HG03575 (cell line): ENCODE measurements at regions not wholly inside any gene's neighbourhood (a gene's known extent, or its start where the extent isn't known, plus 50 kb on each side); places are given as distances from the start of the nearest gene placed in this dataset.

ENCODE experiments used
- ATAC-seq: cut with Tn5 transposase; IDR thresholded peaks from one replicate; pipeline ENCODE4 v1.9.1; 2021; ENCODE audit not compliant: unreplicated experiment, insufficient number of reproducible peaks, low FRiP score; ENCODE audit errors: extremely low read depth

DNA sequence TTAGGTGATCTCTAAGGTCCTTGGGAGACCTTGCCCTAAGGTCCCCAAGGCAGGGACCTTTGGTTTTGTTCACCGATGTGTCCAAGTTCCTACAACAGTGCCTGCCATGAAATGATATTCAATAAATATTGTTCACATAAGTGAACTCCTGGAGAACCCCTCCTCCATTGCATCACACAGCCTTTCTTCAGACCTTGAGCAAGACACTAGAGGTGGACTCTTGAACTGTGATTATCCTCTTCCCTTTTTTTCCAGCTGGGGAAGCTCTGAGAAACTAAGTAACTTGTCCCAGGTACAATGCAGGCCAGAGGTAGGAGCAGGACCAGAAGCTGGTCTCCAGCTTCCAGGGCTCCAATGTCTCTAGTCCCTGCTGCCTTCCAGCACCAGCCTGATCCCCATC lies 76.6 kb upstream of the LMO1 start:
- no peak for ATAC-seq

DNA sequence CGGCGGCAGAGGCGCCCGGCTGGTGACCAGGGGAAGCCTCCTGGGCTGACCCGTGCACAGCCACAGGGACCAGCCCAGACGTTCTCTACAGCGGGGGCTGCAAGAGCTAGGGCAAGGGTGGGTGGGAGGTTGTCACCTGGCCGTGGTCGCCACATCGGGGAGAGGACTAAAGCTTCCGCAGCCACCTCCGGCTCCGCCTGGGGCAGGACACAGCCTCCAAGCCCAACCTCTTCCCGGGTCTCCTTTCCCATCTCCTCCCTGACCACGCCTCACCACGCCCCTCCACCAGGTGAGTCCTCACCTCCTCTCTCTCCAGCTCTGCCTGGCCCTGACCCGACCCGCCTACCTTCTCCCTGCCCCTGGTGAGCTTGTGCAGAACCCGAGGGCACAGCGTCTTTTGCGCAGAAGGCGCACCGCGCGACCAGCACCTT lies 75.9 kb upstream of the LMO1 start:
- ATAC-seq, result no peak

DNA sequence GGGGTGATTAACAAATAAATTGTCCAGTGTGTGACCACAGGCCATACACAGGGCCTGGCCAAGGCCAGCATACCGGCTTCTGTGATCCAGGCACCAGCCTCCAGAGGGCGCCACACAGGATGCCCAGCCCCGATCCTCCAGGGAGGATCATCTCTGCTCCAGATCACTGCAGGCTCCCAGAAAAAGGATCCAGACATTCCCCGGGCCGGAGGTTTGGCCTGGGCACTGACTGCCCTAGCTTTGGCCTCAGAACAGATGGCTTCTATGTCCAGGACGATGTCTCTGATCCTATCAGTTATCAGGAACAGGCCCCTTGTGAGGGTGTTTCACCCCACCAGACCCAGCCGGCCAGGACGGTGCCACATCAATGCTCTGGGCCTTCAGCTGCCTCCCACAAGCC lies 74.5 kb upstream of the LMO1 start:
- no peak for ATAC-seq

DNA sequence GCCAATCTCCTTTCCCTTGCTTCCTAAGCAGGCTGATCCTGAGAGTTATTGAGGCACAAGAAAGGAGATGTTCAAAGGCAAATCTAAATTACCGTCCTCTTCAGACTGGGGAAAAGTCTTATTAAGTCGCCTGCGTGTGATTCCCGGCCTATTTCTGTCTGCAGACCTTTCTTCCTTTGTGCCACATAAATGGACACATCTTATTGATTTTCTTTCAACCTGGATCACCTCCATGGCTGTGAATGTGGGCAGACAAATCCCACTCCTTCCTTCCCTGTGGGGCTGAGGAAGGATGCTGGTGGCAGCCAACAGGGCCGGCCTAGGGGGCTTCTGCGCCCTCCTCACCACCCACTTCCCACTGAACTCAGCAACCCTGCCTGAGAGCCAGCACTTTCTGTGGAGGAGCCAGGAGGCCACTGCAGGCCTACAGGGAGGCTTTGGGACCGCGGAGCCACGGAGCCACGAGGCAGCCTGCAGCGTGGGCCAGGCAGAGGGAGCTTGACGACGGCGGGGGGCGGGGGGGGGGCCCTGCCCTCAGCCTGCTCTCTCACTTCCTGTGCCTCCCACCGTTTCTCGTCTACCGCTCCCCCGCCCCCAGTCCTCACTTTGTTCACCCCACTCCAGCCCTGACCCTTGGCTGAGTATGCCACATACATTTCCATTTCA lies 73.6 kb upstream of the LMO1 start:
- ATAC-seq, result no peak

DNA sequence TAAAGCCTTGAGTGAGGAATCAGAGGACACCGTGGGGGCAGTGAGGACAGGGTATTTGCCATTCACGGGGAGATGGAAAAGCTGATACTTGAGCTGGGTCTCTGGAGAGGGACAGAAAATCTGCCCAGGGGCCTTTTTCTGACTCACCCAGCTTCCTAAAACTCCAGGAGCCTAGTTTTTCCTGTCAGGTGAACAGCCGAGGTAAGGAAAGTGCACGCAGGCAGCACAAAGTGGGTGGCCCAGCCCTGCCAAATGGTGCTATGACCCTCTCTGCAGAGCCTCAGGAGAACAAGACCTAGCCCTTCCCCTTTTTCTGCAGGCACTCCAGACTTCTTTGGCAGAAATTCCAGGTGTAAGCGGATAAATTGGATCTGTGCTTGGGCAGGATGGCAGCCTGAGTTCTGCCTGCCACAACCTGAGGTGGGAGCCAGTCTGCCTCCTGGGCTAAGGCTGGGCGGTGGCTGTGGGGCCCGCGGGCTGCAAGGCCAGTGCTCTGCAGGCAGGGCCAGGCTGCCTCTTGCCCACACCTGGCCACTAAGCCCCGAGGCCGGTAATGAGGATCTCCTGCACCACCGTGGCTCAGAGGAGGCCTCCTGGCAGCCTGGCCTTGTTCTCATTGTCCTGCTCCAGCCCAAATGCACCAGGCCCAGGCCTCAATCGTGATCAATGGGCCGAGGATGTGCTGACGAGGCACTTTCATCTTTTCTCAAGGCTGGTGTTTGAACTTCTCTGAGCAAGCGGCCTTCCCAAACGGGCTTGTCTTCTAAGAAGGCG lies 72.9 kb upstream of the LMO1 start:
- no peak for ATAC-seq

DNA sequence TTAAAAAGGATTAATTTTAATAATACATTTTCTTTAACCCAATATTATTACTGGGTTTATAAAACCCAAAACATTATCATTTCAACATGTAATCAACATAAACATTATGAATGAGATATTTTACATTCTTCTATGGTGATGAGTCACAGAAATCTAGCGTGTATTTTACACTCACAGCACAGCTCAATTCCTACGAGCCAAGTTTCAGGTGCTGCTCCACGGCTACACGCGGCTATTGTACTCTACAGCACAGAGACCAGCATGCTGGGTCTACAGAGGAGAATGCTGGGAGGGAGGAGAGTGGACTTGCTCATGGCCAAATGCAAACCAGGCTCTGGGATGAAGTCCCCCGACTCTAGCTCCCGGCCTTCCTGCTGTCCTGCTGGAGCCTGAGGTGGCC lies 72.0 kb upstream of the LMO1 start:
- no peak for ATAC-seq

DNA sequence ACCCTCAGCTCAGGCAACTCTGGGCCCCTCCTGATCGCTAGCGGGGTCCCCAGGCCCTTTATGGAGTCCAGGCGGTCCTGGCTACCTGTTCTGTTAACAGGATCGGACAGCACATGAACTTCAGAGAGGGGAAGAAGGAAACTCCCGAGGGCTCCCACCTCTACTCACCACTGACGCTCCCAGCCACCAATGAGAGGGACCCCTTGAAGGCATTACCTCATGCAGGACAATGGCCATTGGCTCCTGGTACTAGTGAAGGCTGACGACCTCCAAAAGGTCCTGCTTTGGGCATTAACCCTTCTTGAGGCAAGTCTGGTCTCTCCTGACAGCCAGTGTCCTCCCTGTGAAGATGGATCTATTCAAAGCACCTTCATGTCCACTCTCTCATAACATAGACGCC lies 71.5 kb upstream of the LMO1 start:
- ATAC-seq, result no peak

DNA sequence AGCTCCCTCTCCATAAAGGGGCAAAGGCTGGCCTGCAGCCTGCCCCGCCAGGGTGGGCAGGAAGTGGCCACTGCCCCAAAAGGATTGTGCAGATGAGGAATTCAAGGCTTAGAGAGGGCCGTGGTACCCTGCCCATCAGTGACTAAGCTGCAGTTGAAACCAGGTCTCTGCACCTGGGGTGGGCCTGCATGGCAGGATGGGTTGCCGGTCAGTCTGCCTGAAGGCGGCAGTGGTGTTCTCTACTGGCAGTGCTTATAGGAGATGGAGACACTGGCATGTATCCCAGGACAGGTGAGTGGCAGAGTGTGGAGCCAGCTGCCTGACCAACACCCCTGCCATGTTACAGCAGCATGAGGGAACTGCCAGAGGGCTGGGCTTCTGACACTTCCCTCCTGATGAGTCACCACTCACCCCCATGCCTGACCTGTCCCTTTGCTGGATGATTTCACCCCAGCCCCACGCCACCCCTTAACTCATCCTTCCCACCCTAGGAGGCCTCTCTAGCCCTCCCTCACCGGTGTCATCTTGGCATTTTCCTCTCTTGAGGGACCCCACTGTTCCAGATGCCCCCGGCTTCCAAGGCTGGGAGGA lies 70.2 kb upstream of the LMO1 start:
- ATAC-seq, result no peak

DNA sequence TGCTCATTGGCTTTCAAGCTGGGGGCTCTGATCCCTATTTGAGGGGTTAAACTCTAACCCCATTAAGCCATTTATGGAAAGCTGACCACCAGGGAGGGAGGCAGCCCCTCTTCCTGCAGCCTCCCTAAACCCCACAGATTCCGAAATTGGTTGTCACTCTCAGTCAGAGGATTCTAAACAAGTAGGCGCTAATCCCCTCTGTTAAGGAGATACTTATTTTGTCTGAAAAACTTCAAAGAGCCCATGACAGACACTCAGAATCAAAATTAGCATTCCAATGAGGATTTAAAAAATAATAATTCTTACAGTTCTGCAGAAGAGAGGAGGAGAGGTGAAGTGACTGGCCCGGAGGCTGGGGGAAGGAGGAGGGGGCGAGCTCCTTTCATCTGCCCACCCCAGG lies 69.7 kb upstream of the LMO1 start:
- no peak for ATAC-seq

DNA sequence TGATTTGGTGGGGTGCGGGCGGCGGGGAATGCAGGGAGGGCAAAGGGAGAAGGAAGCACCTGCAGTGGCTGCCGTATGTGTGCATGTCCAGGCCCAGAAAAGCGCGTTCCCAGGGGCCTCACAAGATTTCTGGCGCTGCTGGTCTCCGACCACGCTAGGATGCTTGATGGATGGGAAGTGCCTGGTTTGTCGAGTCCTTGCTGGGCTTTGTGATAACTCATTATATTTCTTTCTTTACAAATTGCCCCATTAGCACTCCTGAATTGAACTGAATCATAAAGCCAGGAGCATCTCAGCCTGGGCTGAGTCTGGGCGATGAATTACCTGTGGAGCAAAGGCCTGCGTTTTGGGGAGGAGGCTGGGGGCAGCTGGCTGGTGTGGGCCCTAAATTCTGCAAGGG lies 69.2 kb upstream of the LMO1 start:
- ATAC-seq, result no peak

DNA sequence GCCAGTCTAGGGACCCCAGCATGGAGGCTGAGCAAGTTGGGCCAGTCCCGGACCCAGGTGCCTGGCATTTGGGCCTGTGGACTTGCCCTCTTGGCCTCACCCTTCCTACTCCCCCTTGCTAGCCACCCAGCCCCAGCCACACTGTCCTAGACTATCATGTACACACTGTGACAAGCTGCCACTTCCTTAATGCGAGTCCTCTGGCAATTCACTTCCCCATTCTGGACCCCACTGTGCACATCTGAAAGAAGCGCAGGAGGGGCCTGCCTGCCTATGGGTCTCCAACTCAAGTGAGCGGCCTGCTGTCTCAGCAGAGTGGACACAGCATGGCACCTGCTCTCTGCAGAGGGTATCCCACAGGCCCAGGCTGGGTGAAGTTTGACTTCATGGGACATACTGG lies 68.5 kb upstream of the LMO1 start:
- no peak for ATAC-seq

DNA sequence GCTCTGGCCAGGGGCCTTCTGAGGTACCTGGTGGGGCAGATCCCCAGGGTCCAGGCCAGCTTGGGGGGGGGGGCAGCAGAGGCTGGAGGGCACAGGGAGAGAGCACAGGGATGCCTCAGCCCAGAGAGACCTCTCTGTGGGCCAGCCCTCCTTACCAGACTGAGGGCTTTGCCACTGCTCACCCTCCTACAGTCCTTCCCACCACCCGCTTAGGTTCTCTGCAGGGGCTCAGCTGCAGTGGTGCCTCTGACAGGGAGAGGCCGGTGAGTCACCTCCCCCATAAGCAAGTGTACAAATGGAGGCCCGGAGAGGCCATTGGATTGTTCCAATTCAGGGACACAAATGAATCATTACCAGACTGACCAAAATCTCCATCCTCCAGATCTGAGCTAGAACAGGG lies 68.1 kb upstream of the LMO1 start:
- no peak for ATAC-seq

DNA sequence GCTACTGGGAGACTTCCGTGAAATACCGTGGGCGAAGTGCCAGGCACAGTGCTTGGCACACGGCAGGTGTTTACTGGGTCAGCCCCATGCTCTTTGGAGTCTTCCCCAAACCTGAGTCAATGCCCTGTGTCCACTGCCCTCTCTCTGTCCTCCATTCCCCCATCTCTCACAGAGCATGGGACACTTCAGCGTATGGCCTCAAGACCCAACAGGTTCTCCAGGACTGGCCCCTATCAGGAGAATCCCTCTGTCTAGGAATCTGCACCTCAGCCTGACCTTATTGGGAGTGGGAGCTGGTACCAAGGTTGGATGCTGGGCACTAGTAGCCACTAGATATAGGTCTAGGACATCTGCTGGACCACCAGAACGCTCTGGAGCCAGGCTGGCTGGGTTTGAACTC lies 67.2 kb upstream of the LMO1 start:
- ATAC-seq, result no peak

DNA sequence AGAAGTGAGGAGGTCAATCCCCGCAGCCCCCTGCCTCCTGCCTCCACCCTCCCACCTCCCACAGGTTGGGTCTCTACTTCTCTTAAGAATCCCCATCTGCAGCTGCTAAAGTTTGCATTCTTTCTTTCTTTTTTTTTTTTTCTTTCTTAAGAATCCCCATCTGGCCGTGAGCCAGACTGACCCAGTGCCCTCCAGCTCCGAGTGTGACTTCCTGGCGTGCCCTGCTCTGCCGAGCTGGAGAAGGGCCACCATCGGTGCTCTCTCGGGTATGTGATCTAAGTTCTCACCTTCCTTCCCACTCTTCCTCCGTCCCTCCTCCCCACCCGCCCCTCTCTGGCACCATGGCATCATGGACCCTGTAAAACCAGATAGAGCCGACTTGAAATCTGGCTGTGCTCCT lies 66.7 kb upstream of the LMO1 start:
- no peak for ATAC-seq

DNA sequence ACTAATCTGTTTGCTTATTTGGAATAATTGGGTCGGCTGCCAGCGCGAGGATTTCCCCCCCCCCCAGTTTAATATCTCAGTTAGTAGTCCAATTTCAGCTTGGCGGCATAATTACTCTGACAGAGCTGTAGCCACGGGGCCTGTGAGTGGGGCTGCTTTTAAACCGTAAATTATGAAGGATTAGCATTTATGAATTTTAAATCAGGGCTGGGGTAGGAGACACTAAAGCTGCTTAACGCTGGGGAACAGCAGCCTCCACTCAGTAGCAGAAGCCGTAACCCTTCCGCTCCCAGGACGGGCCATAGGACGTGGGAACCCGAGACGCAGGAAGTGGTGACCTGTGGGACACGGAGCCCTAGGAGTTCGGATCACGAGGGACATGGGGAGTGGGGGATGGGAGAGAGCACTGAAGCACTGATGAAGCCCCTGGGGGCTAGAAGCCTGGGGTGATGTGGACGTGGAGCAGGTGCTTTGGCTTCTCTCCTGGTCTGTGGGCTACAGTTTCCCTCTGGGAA lies 66.2 kb upstream of the LMO1 start:
- no peak for ATAC-seq

DNA sequence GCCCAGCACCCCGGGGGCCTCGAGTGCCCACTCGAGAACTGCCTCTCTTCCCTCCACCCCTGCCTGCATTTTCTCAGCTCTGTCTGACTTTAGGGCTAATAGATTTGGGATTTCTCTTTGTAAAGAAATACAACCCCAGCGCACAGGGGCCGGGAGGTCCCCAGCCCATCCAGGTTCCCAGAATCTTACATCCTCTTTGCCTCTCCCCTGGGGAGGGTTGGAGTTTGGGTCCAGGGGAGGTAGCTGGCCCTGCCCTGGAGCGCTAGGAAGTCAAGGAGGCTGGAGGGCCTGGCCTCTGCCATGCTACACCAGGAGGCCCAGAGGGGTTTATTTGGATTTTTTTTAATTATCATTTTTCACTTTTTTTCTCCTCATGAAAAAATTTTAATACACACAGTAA lies 65.7 kb upstream of the LMO1 start:
- ATAC-seq, result no peak

DNA sequence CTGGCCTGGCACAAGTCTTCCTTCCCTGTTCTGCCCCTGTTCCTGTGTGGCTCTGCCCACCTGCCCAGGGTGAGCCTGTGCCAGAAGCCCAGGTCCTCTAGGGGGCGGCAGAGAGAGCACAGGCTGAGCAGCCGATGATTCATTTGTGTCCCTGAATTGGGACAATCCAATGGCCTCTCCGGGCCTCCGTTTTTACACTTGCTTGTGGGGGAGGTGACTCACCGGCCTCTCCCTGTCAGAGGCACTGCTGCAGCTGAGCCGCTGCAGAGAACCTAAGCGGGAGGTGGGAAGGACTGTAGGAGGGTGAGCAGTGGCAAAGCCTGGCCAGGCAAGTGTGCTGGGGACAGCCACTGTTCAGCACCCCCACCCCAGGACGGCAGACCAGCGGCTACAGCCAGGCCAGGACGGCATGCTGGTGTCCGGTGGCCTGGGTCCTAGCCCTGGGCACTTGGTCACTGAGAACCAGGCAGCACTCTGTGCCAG lies 65.2 kb upstream of the LMO1 start:
- peak; percentile 44 for ATAC-seq

DNA sequence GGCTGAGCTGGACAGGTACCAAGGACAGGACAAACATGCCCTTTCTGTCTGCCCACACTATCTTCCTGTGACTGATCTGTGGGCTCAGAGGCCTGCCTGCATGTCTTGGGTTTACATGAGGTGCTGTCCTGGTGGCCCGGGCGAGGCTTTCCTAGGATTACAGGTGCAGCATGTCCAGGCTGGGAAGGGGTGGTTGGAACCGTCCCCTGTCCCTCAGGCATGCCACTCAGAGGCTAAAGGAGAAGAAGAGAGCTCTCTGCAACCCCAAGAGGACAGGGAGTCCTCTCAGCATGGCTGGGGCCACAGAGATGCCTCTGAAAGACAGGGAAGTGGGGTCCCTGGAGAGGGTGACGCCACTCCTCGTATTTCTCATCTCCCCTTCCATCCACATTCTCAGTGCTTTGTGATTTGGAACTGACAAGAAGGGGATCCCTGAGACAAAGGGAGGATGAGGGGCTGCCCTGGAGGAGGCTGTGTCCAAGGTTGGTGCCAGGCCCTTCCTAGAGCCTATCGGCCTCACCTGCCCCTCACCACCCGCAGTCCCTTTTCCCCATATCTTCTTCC lies 64.6 kb upstream of the LMO1 start:
- ATAC-seq, result no peak

DNA sequence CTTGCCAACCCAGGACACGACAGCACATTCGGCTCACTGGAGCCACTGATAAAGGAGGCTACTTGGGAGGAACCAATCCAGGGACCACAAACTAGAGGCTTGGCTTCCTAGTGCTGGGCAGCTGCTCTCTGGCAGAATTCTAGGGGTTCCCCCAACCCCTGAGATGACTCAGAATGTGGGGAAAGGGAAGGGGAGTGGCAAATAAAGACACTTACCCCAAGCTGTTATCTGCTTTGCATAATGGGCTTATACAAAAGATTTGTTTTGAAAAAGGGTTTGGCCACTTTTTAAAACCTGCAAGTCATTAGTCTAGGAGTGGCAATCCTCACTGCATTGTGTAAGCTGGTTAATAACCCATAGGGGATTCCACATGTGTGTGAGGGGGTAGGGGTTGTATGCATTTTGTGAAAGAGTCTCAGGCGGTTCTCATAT lies 64.1 kb upstream of the LMO1 start:
- ATAC-seq, result peak; percentile 45

DNA sequence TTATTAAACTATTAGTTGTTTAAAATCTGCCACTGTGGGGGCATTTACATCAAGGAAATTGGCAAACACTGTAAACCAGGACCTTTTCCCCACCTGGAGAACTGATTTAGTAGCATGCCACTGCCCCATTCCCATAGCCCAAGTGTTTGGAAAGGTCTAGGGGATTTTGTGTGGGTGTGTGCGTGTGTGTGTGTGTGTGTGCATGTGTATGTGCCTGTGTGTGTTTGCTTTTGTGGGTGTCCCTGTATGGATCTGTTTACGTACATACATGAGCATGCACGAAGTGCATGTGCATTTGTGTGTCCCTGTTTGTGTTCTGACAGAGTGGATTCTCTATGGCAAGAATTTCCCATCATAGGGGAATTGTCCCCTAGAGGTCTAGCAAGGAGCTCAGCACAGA lies 62.7 kb upstream of the LMO1 start:
- ATAC-seq, result no peak
